Colonic mucosa (tissue), 4 donors: ENCODE measurements at regions not wholly inside any gene's neighbourhood (a gene's known extent, or its start where the extent isn't known, plus 50 kb on each side); places are given as distances from the start of the nearest gene placed in this dataset.

ENCODE experiments used
- DNase-seq: peaks from one replicate; pipeline ENCODE4 v3.0.0-alpha.2; 2020
- H3K27ac ChIP-seq: fragments of 200-600 bp; one replicate; pipeline ENCODE4 v1.8.0; 2021
- H3K27me3 ChIP-seq: fragments of 200-600 bp; one replicate; pipeline ENCODE4 v1.8.0; 2021
- H3K36me3 ChIP-seq: fragments of 200-600 bp; one replicate; pipeline ENCODE4 v1.8.0; 2021
- H3K4me1 ChIP-seq: fragments of 200-600 bp; one replicate; pipeline ENCODE4 v1.8.0; 2021; ENCODE audit warnings: mild to moderate bottlenecking
- H3K4me3 ChIP-seq: fragments of 200-600 bp; one replicate; pipeline ENCODE4 v1.8.0; 2021
- H3K9ac ChIP-seq, 2 donors: one replicate each; pipeline ENCODE4 v1.7.0; 2013; ENCODE audit warnings: control low read depth in 2 of 2, low read depth in 2 of 2, low read length in 2 of 2
- H3K9me3 ChIP-seq: fragments of 200-600 bp; one replicate; pipeline ENCODE4 v1.8.0; 2021
- CTCF ChIP-seq: fragments of 200-600 bp; IDR thresholded peaks from one replicate; pipeline ENCODE4 v1.8.0; 2022; ENCODE audit warnings: antibody characterized with exemption, mild to moderate bottlenecking
- intact Hi-C: fragments of 100-400 bp; cut with DNase I; formaldehyde crosslinking; loops from one replicate; pipeline ENCODE4 v1.14.1; 2022
- donor health status: healthy.
- donor health status: DM: no; HTN: no; CAD: no.
- donor health status: DM: no; HTN: no; CAD: no.

GRCh38 chr6:27023664-27024063 lies 223.8 kb upstream of the PRSS16 start:
- no peak overlapping the region for H3K4me3 ChIP-seq
- TF ChIP-seq CTCF, result no peak
- no peak for DNase-seq
- H3K4me1 ChIP-seq, result no peaks in the 10 kb centered on the region
- H3K9me3 ChIP-seq, result no peaks in the 10 kb centered on the region
- H3K27ac ChIP-seq, result no peak overlapping the region
- no peaks in the 10 kb centered on the region for H3K36me3 ChIP-seq
- H3K9ac ChIP-seq, result no peak overlapping the region
- intact Hi-C loops, result no loop called here
- no peaks in the 10 kb centered on the region for H3K27me3 ChIP-seq

- Histone ChIP-seq H3K9me3 (no peaks in the 10 kb centered on the region), H3K4me1 (no peaks in the 10 kb centered on the region), H3K27ac (no peak overlapping the region), H3K36me3 (no peaks in the 10 kb centered on the region), H3K4me3 (no peak overlapping the region), H3K27me3 (no peaks in the 10 kb centered on the region), H3K9ac (no peak overlapping the region)
- no peak for TF ChIP-seq CTCF
- no peak for DNase-seq
- intact Hi-C loops, result no loop called here
These were observed 222.2 kb upstream of the PRSS16 start for GRCh38 chr6:27025351-27025750.

- no peak overlapping the region for H3K27ac ChIP-seq
- H3K9me3 ChIP-seq, result no peaks in the 10 kb centered on the region
- intact Hi-C loops, result no loop called here
- no peaks in the 10 kb centered on the region for H3K36me3 ChIP-seq
- DNase-seq, result no peak
- H3K9ac ChIP-seq, result no peak overlapping the region
- H3K4me3 ChIP-seq, result no peak overlapping the region
- H3K27me3 ChIP-seq, result no peaks in the 10 kb centered on the region
- no peaks in the 10 kb centered on the region for H3K4me1 ChIP-seq
- TF ChIP-seq CTCF, result no peak
These were observed 221.1 kb upstream of the PRSS16 start for GRCh38 chr6:27026361-27026760.

GRCh38 chr6:27031302-27031701 lies 216.2 kb upstream of the PRSS16 start:
- no peak for DNase-seq
- no peaks in the 10 kb centered on the region for H3K27me3 ChIP-seq
- no peak overlapping the region for H3K4me3 ChIP-seq
- H3K36me3 ChIP-seq, result no peaks in the 10 kb centered on the region
- H3K9me3 ChIP-seq, result no peaks in the 10 kb centered on the region
- H3K27ac ChIP-seq, result no peak overlapping the region
- intact Hi-C loops, result no loop called here
- no peaks in the 10 kb centered on the region for H3K4me1 ChIP-seq
- no peak for TF ChIP-seq CTCF
- H3K9ac ChIP-seq, result no peak overlapping the region

GRCh38 chr6:27038498-27038897 lies 209.0 kb upstream of the PRSS16 start:
- H3K27me3 ChIP-seq, result no peaks in the 10 kb centered on the region
- H3K9ac ChIP-seq, result no peak overlapping the region
- intact Hi-C loops, result no loop called here
- H3K4me1 ChIP-seq, result no peaks in the 10 kb centered on the region
- DNase-seq, result no peak
- H3K36me3 ChIP-seq, result no peaks in the 10 kb centered on the region
- no peak for TF ChIP-seq CTCF
- H3K27ac ChIP-seq, result no peak overlapping the region
- no peak overlapping the region for H3K4me3 ChIP-seq
- H3K9me3 ChIP-seq, result no peaks in the 10 kb centered on the region
